Bronchial epithelial cell (primary cell): ENCODE measurements at regions not wholly inside any gene's neighbourhood (a gene's known extent, or its start where the extent isn't known, plus 50 kb on each side); places are given as distances from the start of the nearest gene placed in this dataset.
"Not testable (repeated sequence)": the region's sequence is repeated elsewhere in the genome, so short reads cannot be mapped to it uniquely, and the experiment has no call there.

ENCODE experiments used
- DNase-seq: peaks from one replicate; pipeline ENCODE4 v3.0.0-alpha.2; 2010; ENCODE audit warnings: low read depth
- FAIRE-seq: peaks from 2 replicates; lab custom pipeline; 2011; peaks lifted over from hg19 to GRCh38; lab: Jason Lieb, UNC
- H3K27me3 ChIP-seq: 2 replicates; pipeline ENCODE4 v1.5.1; 2011; ENCODE audit warnings: low read length; ENCODE audit not compliant: control insufficient read depth, insufficient read depth
- H3K36me3 ChIP-seq: 2 replicates; pipeline ENCODE4 v1.5.1; 2011; ENCODE audit warnings: low read length; ENCODE audit not compliant: control insufficient read depth, insufficient read depth
- H3K4me3 ChIP-seq: 2 replicates; pipeline ENCODE4 v1.5.1; 2011; ENCODE audit warnings: mild to moderate bottlenecking, low read depth, low read length, control low read depth
- CTCF ChIP-seq: IDR thresholded peaks from 2 replicates; pipeline ENCODE4 v1.5.1; 2011; ENCODE audit warnings: mild to moderate bottlenecking, moderate library complexity, low read length, control low read depth, inconsistent platforms; ENCODE audit not compliant: insufficient read depth, severe bottlenecking

- FAIRE-seq: no peak
- TF ChIP-seq CTCF: no peak
- H3K36me3 ChIP-seq: no peaks in the 10 kb centered on the region
- H3K4me3 ChIP-seq: no peak overlapping the region
- no peaks in the 10 kb centered on the region for H3K27me3 ChIP-seq
- DNase-seq: no peak
Measured at GRCh38 chr10:46197050-46197449, 89.7 kb upstream of the ANTXRL start.

- no peak for FAIRE-seq
- H3K4me3 ChIP-seq: no peak overlapping the region
- H3K36me3 ChIP-seq: no peaks in the 10 kb centered on the region
- DNase-seq: peak; percentile 39
- no peaks in the 10 kb centered on the region for H3K27me3 ChIP-seq
- no peak for TF ChIP-seq CTCF
Measured at GRCh38 chr10:46198516-46198915, 88.3 kb upstream of the ANTXRL start.

- not testable (repeated sequence) for FAIRE-seq
Measured at GRCh38 chr10:46202405-46202804, 84.4 kb upstream of the ANTXRL start.

GRCh38 chr10:46204482-46205102, 82.2 kb upstream of the ANTXRL start:
- not testable (repeated sequence) for FAIRE-seq, H3K27me3 ChIP-seq, DNase-seq, H3K4me3 ChIP-seq, H3K36me3 ChIP-seq

More at GRCh38 chr10:46202405-46202804, 84.4 kb upstream of the ANTXRL start:
- not testable (repeated sequence) for H3K36me3 ChIP-seq, DNase-seq, H3K4me3 ChIP-seq, H3K27me3 ChIP-seq

GRCh38 chr10:46210427-46210826, 76.4 kb upstream of the ANTXRL start:
- not testable (repeated sequence) for H3K27me3 ChIP-seq, FAIRE-seq, DNase-seq, H3K36me3 ChIP-seq, H3K4me3 ChIP-seq

- H3K36me3 ChIP-seq: no peaks in the 10 kb centered on the region
- FAIRE-seq: no peak
- peaks cover 1% of the 10 kb centered on the region for H3K27me3 ChIP-seq
- no peak for DNase-seq
- no peak overlapping the region for H3K4me3 ChIP-seq
- TF ChIP-seq CTCF: no peak
Measured at GRCh38 chr10:46215426-46215825, 71.4 kb upstream of the ANTXRL start.

GRCh38 chr10:46216003-46216634, 70.7 kb upstream of the ANTXRL start:
- no peaks in the 10 kb centered on the region for H3K36me3 ChIP-seq
- H3K27me3 ChIP-seq: peaks cover 1% of the 10 kb centered on the region
- DNase-seq (no peak), FAIRE-seq (no peak)
- TF ChIP-seq CTCF: no peak
- H3K4me3 ChIP-seq: no peak overlapping the region
